NOMO-1 treated with DMSO at 0.1 percent for 48 hours (cell line): ENCODE measurements at regions not wholly inside any gene's neighbourhood (a gene's known extent, or its start where the extent isn't known, plus 50 kb on each side); places are given as distances from the start of the nearest gene placed in this dataset.
A peak's percentile ranks its signal among the peaks of the same experiment; 100 is the strongest.
"Not testable (repeated sequence)": the region's sequence is repeated elsewhere in the genome, so short reads cannot be mapped to it uniquely, and the experiment has no call there.

Experiments used
- DNase-seq: peaks from one replicate; lab custom pipeline; 2025; ENCODE audit not compliant: unreplicated experiment; lab: John Stamatoyannopoulos, UW

- no peak for DNase-seq
Observed at GRCh38 chr2:8252997-8253694, 428.7 kb upstream of the ID2 start.

- no peak for DNase-seq
Observed at GRCh38 chr2:8253781-8254180, 428.1 kb upstream of the ID2 start.

DNA sequence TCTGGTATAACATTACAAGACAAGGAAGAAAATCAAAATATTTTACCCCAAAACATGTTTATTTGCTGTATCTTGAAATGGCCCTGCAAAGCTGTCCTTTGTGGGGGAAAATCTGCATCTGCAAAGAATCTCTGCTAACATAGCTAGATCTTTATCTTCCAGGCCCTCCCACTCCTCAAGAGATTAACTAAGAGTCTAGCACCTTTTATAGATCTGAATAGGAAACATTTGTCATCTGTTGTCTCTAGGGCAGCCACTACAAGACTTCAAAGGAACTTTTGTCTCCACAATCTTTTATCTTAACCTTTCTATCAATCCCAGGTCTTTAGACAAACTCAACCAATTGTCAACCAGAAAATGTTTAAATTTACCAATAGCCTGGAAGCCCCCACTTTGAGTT lies 427.6 kb upstream of the ID2 start:
- not testable (repeated sequence) for DNase-seq

- DNase-seq, result no peak
Observed at GRCh38 chr2:8254791-8255447, 426.9 kb upstream of the ID2 start.

DNA sequence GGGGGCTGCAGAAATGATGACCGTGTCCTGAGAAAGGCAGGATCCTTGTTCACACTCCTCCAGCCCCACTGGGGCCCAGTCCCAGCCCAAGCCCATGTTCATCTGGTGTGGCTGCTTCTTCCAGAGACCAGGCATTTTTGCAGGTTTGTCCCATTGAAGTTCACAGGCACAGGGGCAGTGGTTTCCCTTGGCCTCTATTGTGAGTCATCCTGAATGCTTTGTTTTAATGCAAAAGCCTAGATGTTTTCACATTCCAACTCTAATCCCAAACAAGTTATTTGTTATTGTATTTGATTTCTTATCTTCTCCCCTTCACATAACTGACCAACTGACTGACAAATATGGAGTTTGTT lies 426.4 kb upstream of the ID2 start:
- no peak for DNase-seq

GRCh38 chr2:8256905-8257304 lies 425.0 kb upstream of the ID2 start:
- DNase-seq, result no peak

DNA sequence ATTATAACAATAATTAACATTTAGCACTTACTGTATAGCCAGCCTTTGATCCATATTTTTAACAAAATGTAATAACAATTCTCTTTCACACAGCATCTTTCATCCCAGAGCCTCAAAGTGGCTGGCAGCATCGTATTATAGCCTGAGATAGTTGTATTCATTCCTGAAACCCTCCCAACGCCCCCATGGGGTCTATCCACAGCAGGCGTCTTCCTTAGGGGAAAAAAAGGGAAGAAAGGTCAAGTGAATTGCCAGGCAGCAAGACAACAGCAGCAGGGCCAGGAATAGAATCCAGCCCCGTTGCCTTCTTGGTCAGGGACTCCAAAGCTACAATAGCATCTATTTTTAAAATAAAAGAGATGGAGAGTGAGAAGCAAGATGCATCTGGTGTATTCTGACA lies 424.4 kb upstream of the ID2 start:
- DNase-seq, result no peak

- no peak for DNase-seq
Observed at GRCh38 chr2:8258406-8258805, 423.4 kb upstream of the ID2 start.

DNA sequence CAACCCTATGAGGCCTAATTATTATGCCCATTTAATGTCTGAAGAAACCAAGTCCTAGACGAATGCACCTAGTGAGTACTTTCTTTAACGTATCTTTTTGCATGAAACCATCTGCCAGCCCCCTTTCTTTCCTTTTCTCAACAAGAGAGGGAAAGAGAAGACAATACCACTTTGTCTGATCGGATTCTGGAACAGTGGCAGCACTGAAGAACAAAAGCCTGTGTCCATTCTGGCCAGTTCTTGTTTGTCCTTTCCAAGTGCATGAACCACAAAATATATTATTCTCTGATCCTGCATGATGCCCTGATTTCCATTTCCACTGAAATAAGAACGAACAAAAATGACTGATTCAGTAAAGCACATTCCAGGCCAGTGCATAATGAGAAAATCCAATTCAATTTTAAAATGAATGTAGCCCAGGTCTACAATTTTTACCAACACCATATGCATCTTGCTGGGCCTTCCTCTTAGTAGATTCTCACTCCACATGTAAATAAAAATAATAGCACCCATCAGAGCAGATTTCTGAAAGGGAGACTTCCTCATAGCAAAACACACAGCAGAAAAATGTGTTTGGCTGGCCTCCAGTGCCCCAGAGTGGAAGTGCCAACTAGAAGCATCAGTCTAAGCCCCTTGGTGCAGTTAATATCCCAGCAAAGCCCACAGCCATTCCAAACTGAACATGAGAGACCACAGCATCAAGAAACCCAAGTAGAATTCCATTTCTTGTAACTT lies 422.6 kb upstream of the ID2 start:
- DNase-seq, result peak; percentile 16

DNA sequence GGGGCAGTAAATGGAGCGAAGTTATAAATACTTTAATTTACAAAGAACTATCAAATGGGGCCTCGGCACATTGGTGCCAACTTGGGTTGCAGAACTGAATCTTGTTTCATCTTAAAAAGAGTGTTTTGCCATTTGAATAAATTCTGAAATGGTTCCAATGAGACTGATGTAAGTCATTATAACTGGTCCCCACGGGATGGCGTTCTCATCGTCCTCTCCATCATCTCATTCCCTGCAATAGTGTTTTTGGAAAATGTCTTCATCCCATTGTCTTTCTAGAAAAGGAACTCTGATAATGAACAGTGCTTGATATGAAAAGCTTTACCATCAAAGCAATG lies 422.0 kb upstream of the ID2 start:
- DNase-seq, result no peak

- no peak for DNase-seq
Observed at GRCh38 chr2:8260213-8260612, 421.6 kb upstream of the ID2 start.

- DNase-seq, result no peak
Observed at GRCh38 chr2:8263901-8264300, 418.0 kb upstream of the ID2 start.

- no peak for DNase-seq
Observed at GRCh38 chr2:8264981-8265380, 416.9 kb upstream of the ID2 start.

- no peak for DNase-seq
Observed at GRCh38 chr2:8265476-8266226, 416.2 kb upstream of the ID2 start.

GRCh38 chr2:8266563-8266962 lies 415.3 kb upstream of the ID2 start:
- DNase-seq, result no peak

DNA sequence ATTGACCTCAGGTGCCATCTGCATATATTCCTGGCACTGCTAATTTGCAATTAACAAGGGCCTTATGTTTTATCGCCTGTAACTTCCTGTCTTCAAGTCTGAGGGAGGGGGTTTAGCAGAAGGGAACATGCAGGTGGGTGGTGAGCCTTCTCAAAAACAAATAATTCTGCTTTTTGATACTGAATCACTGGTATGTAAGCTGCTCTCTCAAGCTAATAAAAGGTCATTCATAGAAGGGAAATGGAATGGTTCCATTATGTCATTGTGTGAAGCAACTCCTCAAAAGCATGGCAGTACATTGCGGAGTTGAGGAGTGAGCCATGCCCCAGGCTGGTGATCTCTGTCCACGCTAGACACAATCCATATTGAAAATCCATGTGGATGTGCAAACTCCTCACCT lies 414.8 kb upstream of the ID2 start:
- DNase-seq, result no peak

DNA sequence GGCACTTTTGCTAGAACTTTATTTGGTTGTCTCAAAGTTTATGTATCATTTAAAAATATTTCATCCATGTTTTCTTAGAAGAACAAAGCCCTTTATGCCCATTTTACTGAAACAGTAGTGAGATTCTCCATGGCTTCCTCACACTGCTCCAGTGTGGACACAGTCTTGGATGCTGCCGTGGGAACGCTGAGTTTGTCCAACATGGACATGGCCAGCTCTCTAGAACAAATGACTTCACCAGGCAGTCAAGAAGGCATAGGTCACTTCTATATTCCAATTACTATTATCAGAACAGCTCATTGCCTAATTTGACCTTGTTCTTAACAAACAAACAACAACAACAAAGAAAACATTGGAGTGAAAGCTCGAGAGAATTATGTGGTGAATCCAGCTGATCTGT lies 414.1 kb upstream of the ID2 start:
- DNase-seq, result no peak

GRCh38 chr2:8268172-8268783 lies 413.6 kb upstream of the ID2 start:
- DNase-seq, result no peak

GRCh38 chr2:8270699-8271098 lies 411.2 kb upstream of the ID2 start:
- no peak for DNase-seq

DNA sequence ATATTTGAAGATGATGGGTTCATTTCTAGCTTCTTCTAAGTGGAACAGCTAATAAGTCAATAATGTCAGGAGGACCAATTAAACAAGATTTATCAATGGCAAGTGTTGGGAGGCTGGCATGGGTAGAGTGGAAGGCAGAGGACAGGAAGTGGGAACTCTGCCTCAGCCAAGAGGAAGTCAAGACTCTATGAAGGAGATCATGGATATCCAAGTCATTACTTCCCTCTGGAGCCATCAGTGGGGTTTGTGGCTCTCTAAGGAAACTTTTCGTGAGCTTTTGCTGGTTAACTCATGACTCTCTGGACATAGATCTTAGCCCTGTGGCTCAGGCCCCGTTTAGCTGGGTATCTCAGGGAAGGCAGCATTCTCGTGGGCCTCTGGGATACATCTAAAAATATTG lies 410.4 kb upstream of the ID2 start:
- no peak for DNase-seq

GRCh38 chr2:8276026-8276425 lies 405.8 kb upstream of the ID2 start:
- no peak for DNase-seq
